ENCODE measurements at regions not wholly inside any gene's neighbourhood (a gene's known extent, or its start where the extent isn't known, plus 50 kb on each side); places are given as distances from the start of the nearest gene placed in this dataset.

- TF ChIP-seq CTCF (IDR thresholded peaks at IDR 0.05; ENCODE audit: unreplicated experiment in 3 of 3) = no peak
- no peak overlapping the region for H3K27ac Mint-ChIP-seq
- peaks cover 3% of the 10 kb centered on the region for H3K9me3 Mint-ChIP-seq
- H3K4me3 Mint-ChIP-seq = no peak overlapping the region
- no peaks in the 10 kb centered on the region for H3K4me1 Mint-ChIP-seq
- H3K36me3 Mint-ChIP-seq (ENCODE audit: low read depth) = no peaks in the 10 kb centered on the region
- peaks cover 10% of the 10 kb centered on the region for H3K27me3 Mint-ChIP-seq (ENCODE audit: low read depth)
Measured at GRCh38 chr10:2627969-2628368, 439.4 kb upstream of the PFKP start.

GRCh38 chr10:2625094-2625493, 442.3 kb upstream of the PFKP start:
- Mint-ChIP-seq H3K4me3 (no peak overlapping the region), H3K9me3 (peaks cover 3% of the 10 kb centered on the region), H3K27ac (no peak overlapping the region), H3K36me3 (ENCODE audit: low read depth) (no peaks in the 10 kb centered on the region), H3K4me1 (peaks cover under 1% of the 10 kb centered on the region), H3K27me3 (ENCODE audit: low read depth) (peaks cover 14% of the 10 kb centered on the region)
- no peak for TF ChIP-seq CTCF (IDR thresholded peaks at IDR 0.05; ENCODE audit: unreplicated experiment in 3 of 3)

DNA sequence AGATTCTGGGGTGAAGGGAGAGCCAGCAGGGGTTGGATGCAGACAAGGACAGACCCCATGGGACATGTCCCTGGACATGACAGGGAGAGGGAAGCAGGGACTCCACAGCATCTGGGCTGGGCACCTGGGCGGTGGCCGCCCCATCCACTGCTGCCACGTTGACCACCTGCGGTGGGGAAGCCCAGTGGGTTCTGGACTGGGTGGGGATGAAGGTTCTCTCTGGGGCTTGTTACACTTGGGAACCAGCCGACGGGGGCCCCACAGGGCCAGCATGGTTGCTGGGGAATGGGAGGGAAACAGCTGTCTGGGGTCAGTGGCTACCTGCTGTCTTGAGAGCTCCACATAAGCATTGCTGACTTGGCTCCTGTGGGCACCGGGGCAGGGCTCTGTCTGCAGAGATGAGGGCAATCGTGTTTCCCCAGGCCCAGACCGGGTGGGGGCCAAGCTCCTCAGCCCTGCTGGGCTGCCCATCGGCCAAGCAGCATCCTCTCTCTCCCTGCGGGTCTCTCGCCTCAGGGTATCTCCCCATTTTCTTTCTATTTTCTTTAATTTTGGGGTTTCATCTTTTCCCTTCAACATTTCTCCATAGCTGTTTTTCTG, 443.6 kb upstream of the PFKP start:
- H3K4me1 Mint-ChIP-seq = peaks cover 6% of the 10 kb centered on the region
- H3K4me3 Mint-ChIP-seq = no peak overlapping the region
- TF ChIP-seq CTCF (IDR thresholded peaks at IDR 0.05; ENCODE audit: unreplicated experiment in 3 of 3) = no peak

DNA sequence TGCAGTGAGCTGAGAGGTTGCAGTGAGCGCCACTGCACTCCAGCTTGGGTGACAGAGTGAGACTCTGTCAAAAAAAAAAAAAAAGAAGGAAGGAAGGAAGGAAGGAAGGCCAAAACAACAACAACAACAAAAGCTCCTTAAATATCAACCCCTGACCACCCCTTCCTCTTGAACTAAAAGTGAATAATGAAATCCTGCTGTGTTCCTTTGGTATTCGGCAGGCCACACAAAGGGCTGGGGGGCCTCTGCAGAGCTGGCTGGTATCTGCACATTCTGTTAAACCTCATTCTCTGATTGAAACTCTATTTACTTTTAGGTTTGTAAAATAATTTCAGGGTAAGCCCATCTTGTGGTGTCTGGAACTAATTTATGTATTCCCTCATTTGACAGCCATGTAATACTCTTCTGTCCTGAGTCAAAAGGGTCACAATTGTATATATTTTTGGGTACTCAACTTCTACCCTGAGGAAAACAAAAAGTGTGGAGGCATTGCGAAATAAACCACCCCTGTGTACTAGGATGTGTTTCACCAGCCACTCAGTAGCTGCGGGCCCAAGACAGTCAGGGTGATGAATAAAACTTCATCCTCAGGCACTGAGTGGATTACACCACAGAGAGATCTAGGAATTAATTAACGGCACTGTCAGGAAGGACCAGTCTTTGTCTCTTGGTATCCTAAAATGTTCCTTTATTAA, 446.4 kb upstream of the PFKP start:
- peaks cover 14% of the 10 kb centered on the region for H3K27me3 Mint-ChIP-seq (ENCODE audit: low read depth)
- no peak overlapping the region for H3K4me3 Mint-ChIP-seq
- H3K27ac Mint-ChIP-seq = no peak overlapping the region
- H3K4me1 Mint-ChIP-seq = peaks cover 6% of the 10 kb centered on the region
- peaks cover 3% of the 10 kb centered on the region for H3K9me3 Mint-ChIP-seq
- no peaks in the 10 kb centered on the region for H3K36me3 Mint-ChIP-seq (ENCODE audit: low read depth)
- TF ChIP-seq CTCF (IDR thresholded peaks at IDR 0.05; ENCODE audit: unreplicated experiment in 3 of 3) = no peak

More for the DNA sequence above, 443.6 kb upstream of the PFKP start:
- H3K27ac Mint-ChIP-seq = no peak overlapping the region
- H3K9me3 Mint-ChIP-seq = peaks cover 3% of the 10 kb centered on the region
- H3K36me3 Mint-ChIP-seq (ENCODE audit: low read depth) = no peaks in the 10 kb centered on the region
- peaks cover 14% of the 10 kb centered on the region for H3K27me3 Mint-ChIP-seq (ENCODE audit: low read depth)

GRCh38 chr10:2619916-2620315, 447.4 kb upstream of the PFKP start:
- Mint-ChIP-seq H3K9me3 (peaks cover 3% of the 10 kb centered on the region), H3K36me3 (ENCODE audit: low read depth) (no peaks in the 10 kb centered on the region), H3K4me3 (no peak overlapping the region), H3K4me1 (peaks cover 12% of the 10 kb centered on the region), H3K27ac (no peak overlapping the region), H3K27me3 (ENCODE audit: low read depth) (peaks cover 13% of the 10 kb centered on the region)
- no peak for TF ChIP-seq CTCF (IDR thresholded peaks at IDR 0.05; ENCODE audit: unreplicated experiment in 3 of 3)

GRCh38 chr10:2619472-2619871, 447.9 kb upstream of the PFKP start:
- H3K9me3 Mint-ChIP-seq = no peaks in the 10 kb centered on the region
- H3K27me3 Mint-ChIP-seq (ENCODE audit: low read depth) = peaks cover 10% of the 10 kb centered on the region
- peaks cover 12% of the 10 kb centered on the region for H3K4me1 Mint-ChIP-seq
- H3K36me3 Mint-ChIP-seq (ENCODE audit: low read depth) = no peaks in the 10 kb centered on the region
- peak; percentile 43 to 62 (median 45) for TF ChIP-seq CTCF (IDR thresholded peaks at IDR 0.05; ENCODE audit: unreplicated experiment in 3 of 3)
- no peak overlapping the region for H3K4me3 Mint-ChIP-seq
- H3K27ac Mint-ChIP-seq = no peak overlapping the region

Data from nephron (organoid).